Effector memory CD4-positive, alpha-beta T cell (primary cell): ENCODE measurements at regions not wholly inside any gene's neighbourhood (a gene's known extent, or its start where the extent isn't known, plus 50 kb on each side); places are given as distances from the start of the nearest gene placed in this dataset.

Source experiments
- DNase-seq, 3 donors: peaks; one replicate each; pipeline ENCODE4 v3.0.0-alpha.2; 2020
- H3K27ac ChIP-seq: 2 replicates; pipeline ENCODE4 v1.7.0; 2013; ENCODE audit warnings: mild to moderate bottlenecking, low read length, moderate library complexity; ENCODE audit not compliant: insufficient read depth, poor library complexity, severe bottlenecking
- H3K27me3 ChIP-seq: replicated peaks from 2 replicates; pipeline ENCODE4 v1.7.0; 2013; ENCODE audit warnings: mild to moderate bottlenecking, low read length; ENCODE audit not compliant: insufficient read depth, control insufficient read depth, poor library complexity, severe bottlenecking
- H3K36me3 ChIP-seq: 2 replicates; pipeline ENCODE4 v1.7.0; 2013; ENCODE audit warnings: mild to moderate bottlenecking, low read length, moderate library complexity; ENCODE audit not compliant: control insufficient read depth, insufficient read depth
- H3K4me1 ChIP-seq: 2 replicates; pipeline ENCODE4 v1.7.0; 2013; ENCODE audit warnings: low read length, mild to moderate bottlenecking; ENCODE audit not compliant: control insufficient read depth, insufficient read depth, poor library complexity, severe bottlenecking
- H3K4me3 ChIP-seq: 2 replicates; pipeline ENCODE4 v1.7.0; 2013; ENCODE audit warnings: low read length, low read depth, mild to moderate bottlenecking; ENCODE audit not compliant: insufficient read depth, poor library complexity, severe bottlenecking
- H3K9me3 ChIP-seq: 2 replicates; pipeline ENCODE4 v1.7.0; 2013; ENCODE audit warnings: mild to moderate bottlenecking, low read length, moderate library complexity; ENCODE audit not compliant: control insufficient read depth

GRCh38 chr5:68747521-68747920 is 346.3 kb upstream of the SLC30A5 start:
- Histone ChIP-seq H3K36me3 (no peaks in the 10 kb centered on the region), H3K27ac (no peak overlapping the region), H3K9me3 (no peaks in the 10 kb centered on the region), H3K27me3 (no peaks in the 10 kb centered on the region), H3K4me3 (no peak overlapping the region), H3K4me1 (no peaks in the 10 kb centered on the region)
- no peak for DNase-seq

GRCh38 chr5:68748101-68748500 is 345.7 kb upstream of the SLC30A5 start:
- no peak overlapping the region for H3K27ac ChIP-seq
- H3K4me1 ChIP-seq = no peaks in the 10 kb centered on the region
- H3K9me3 ChIP-seq = no peaks in the 10 kb centered on the region
- no peaks in the 10 kb centered on the region for H3K36me3 ChIP-seq
- H3K27me3 ChIP-seq = no peaks in the 10 kb centered on the region
- no peak for DNase-seq
- H3K4me3 ChIP-seq = no peak overlapping the region

GRCh38 chr5:68749077-68749476 is 344.7 kb upstream of the SLC30A5 start:
- no peaks in the 10 kb centered on the region for H3K27me3 ChIP-seq
- no peaks in the 10 kb centered on the region for H3K4me1 ChIP-seq
- no peak overlapping the region for H3K4me3 ChIP-seq
- H3K9me3 ChIP-seq = no peaks in the 10 kb centered on the region
- H3K27ac ChIP-seq = no peak overlapping the region
- H3K36me3 ChIP-seq = no peaks in the 10 kb centered on the region
- DNase-seq = no peak

- Histone ChIP-seq H3K9me3 (no peaks in the 10 kb centered on the region), H3K36me3 (no peaks in the 10 kb centered on the region), H3K4me3 (no peak overlapping the region), H3K27ac (no peak overlapping the region), H3K27me3 (no peaks in the 10 kb centered on the region), H3K4me1 (no peaks in the 10 kb centered on the region)
- DNase-seq = no peak
Observed at GRCh38 chr5:68749631-68750030, 344.2 kb upstream of the SLC30A5 start.

- DNase-seq = no peak
- no peaks in the 10 kb centered on the region for H3K27me3 ChIP-seq
- H3K4me1 ChIP-seq = no peaks in the 10 kb centered on the region
- H3K27ac ChIP-seq = no peak overlapping the region
- no peak overlapping the region for H3K4me3 ChIP-seq
- no peaks in the 10 kb centered on the region for H3K36me3 ChIP-seq
- H3K9me3 ChIP-seq = no peaks in the 10 kb centered on the region
Observed at GRCh38 chr5:68751661-68752060, 342.2 kb upstream of the SLC30A5 start.

- no peak for DNase-seq
Observed at GRCh38 chr5:68754536-68754935, 339.3 kb upstream of the SLC30A5 start.

GRCh38 chr5:68755293-68755692 is 338.5 kb upstream of the SLC30A5 start:
- Histone ChIP-seq H3K27me3 (no peaks in the 10 kb centered on the region), H3K9me3 (no peaks in the 10 kb centered on the region), H3K27ac (no peak overlapping the region), H3K4me1 (no peaks in the 10 kb centered on the region), H3K4me3 (no peak overlapping the region), H3K36me3 (no peaks in the 10 kb centered on the region)
- DNase-seq = no peak

More at GRCh38 chr5:68754536-68754935, 339.3 kb upstream of the SLC30A5 start:
- Histone ChIP-seq H3K27me3 (no peaks in the 10 kb centered on the region), H3K9me3 (no peaks in the 10 kb centered on the region), H3K36me3 (no peaks in the 10 kb centered on the region), H3K4me3 (no peak overlapping the region), H3K27ac (no peak overlapping the region), H3K4me1 (no peaks in the 10 kb centered on the region)

GRCh38 chr5:68757006-68757405 is 336.8 kb upstream of the SLC30A5 start:
- no peak for DNase-seq
- no peak overlapping the region for H3K4me3 ChIP-seq

GRCh38 chr5:68757626-68758212 is 336.1 kb upstream of the SLC30A5 start:
- Histone ChIP-seq H3K36me3 (no peaks in the 10 kb centered on the region), H3K4me1 (no peaks in the 10 kb centered on the region)

More at GRCh38 chr5:68757006-68757405, 336.8 kb upstream of the SLC30A5 start:
- no peaks in the 10 kb centered on the region for H3K36me3 ChIP-seq
- no peaks in the 10 kb centered on the region for H3K4me1 ChIP-seq
- no peaks in the 10 kb centered on the region for H3K9me3 ChIP-seq
- H3K27me3 ChIP-seq = no peaks in the 10 kb centered on the region
- no peak overlapping the region for H3K27ac ChIP-seq

GRCh38 chr5:68759593-68759992 is 334.2 kb upstream of the SLC30A5 start:
- Histone ChIP-seq H3K27ac (no peak overlapping the region), H3K9me3 (no peaks in the 10 kb centered on the region), H3K36me3 (no peaks in the 10 kb centered on the region), H3K4me3 (no peak overlapping the region), H3K27me3 (no peaks in the 10 kb centered on the region), H3K4me1 (no peaks in the 10 kb centered on the region)
- no peak for DNase-seq

More at GRCh38 chr5:68757626-68758212, 336.1 kb upstream of the SLC30A5 start:
- H3K9me3 ChIP-seq = no peaks in the 10 kb centered on the region
- H3K4me3 ChIP-seq = no peak overlapping the region
- no peaks in the 10 kb centered on the region for H3K27me3 ChIP-seq
- H3K27ac ChIP-seq = no peak overlapping the region
- DNase-seq = no peak
